Glomerular visceral epithelial cell (primary cell): ENCODE measurements at regions not wholly inside any gene's neighbourhood (a gene's known extent, or its start where the extent isn't known, plus 50 kb on each side); places are given as distances from the start of the nearest gene placed in this dataset.

ENCODE experiments used
- DNase-seq: peaks from one replicate; pipeline ENCODE4 v3.0.0-alpha.2; 2016; ENCODE audit errors: extremely low spot score

- DNase-seq: no peak
Observed at GRCh38 chr22:49158741-49159564, 668.7 kb downstream of the BRD1 start.

- no peak for DNase-seq
Observed at GRCh38 chr22:49157529-49158339, 669.9 kb downstream of the BRD1 start.

- DNase-seq: no peak
Observed at GRCh38 chr22:49156662-49157285, 670.9 kb downstream of the BRD1 start.

- no peak for DNase-seq
Observed at GRCh38 chr22:49155770-49156580, 671.7 kb downstream of the BRD1 start.

GRCh38 chr22:49155039-49155769 lies 672.5 kb downstream of the BRD1 start:
- no peak for DNase-seq

GRCh38 chr22:49154433-49154832 lies 673.2 kb downstream of the BRD1 start:
- DNase-seq: no peak

GRCh38 chr22:49153921-49154320 lies 673.8 kb downstream of the BRD1 start:
- DNase-seq: no peak

GRCh38 chr22:49152939-49153770 lies 674.5 kb downstream of the BRD1 start:
- no peak for DNase-seq

- no peak for DNase-seq
Observed at GRCh38 chr22:49152127-49152938, 675.3 kb downstream of the BRD1 start.

GRCh38 chr22:49151256-49152126 lies 676.2 kb downstream of the BRD1 start:
- no peak for DNase-seq

- no peak for DNase-seq
Observed at GRCh38 chr22:49150801-49151221, 676.9 kb downstream of the BRD1 start.

GRCh38 chr22:49149721-49150608 lies 677.7 kb downstream of the BRD1 start:
- no peak for DNase-seq

GRCh38 chr22:49148895-49149418 lies 678.7 kb downstream of the BRD1 start:
- DNase-seq: no peak

- DNase-seq: no peak
Observed at GRCh38 chr22:49147617-49148175, 680.0 kb downstream of the BRD1 start.

- DNase-seq: no peak
Observed at GRCh38 chr22:49147171-49147570, 680.5 kb downstream of the BRD1 start.

GRCh38 chr22:49146511-49146910 lies 681.2 kb downstream of the BRD1 start:
- DNase-seq: no peak

GRCh38 chr22:49143812-49144211 lies 683.9 kb downstream of the BRD1 start:
- DNase-seq: no peak
